ENCODE measurements at regions not wholly inside any gene's neighbourhood (a gene's known extent, or its start where the extent isn't known, plus 50 kb on each side); places are given as distances from the start of the nearest gene placed in this dataset.

GRCh38 chr9:86773422-86773945 is 173.8 kb downstream of the GAS1 start:
- no peaks in the 10 kb centered on the region for H3K79me2 ChIP-seq (ENCODE audit: insufficient read depth, low read length)
- H3K4me3 ChIP-seq (ENCODE audit: low read depth, low read length, poor library complexity, severe bottlenecking): no peak overlapping the region
- no peaks in the 10 kb centered on the region for H3K27me3 ChIP-seq (ENCODE audit: insufficient read depth, low read length)
- H3K36me3 ChIP-seq (ENCODE audit: insufficient read depth, low read length): no peaks in the 10 kb centered on the region
- H3K27ac ChIP-seq (ENCODE audit: low read depth, low read length, poor library complexity, severe bottlenecking): no peak overlapping the region
- no peaks in the 10 kb centered on the region for H3K4me1 ChIP-seq (ENCODE audit: insufficient read depth, low read length, severe bottlenecking)
- H3K9me2 ChIP-seq (ENCODE audit: low read depth, low read length): no peaks in the 10 kb centered on the region
- H3K9me3 ChIP-seq (ENCODE audit: low read length): no peaks in the 10 kb centered on the region
- no peaks in the 10 kb centered on the region for H3F3A ChIP-seq (ENCODE audit: insufficient read depth, low read length)
- H2AFZ ChIP-seq (ENCODE audit: low read length): no peak overlapping the region
- no peak overlapping the region for H3K4me2 ChIP-seq (ENCODE audit: low read length)
- no peaks in the 10 kb centered on the region for H4K20me1 ChIP-seq (ENCODE audit: insufficient read depth, low read length)
- TF ChIP-seq CTCF (IDR thresholded peaks at IDR 0.05; ENCODE audit: low read length) (no peak), EZH2 (IDR thresholded peaks at IDR 0.05; ENCODE audit: borderline replicate concordance, low read length) (no peak)
- H3K9ac ChIP-seq (ENCODE audit: low read length): no peak overlapping the region

GRCh38 chr9:86772635-86772993 is 174.7 kb downstream of the GAS1 start:
- Histone ChIP-seq H3K4me2 (ENCODE audit: low read length) (no peak overlapping the region), H3K4me3 (ENCODE audit: low read depth, low read length, poor library complexity, severe bottlenecking) (no peak overlapping the region), H3K36me3 (ENCODE audit: insufficient read depth, low read length) (no peaks in the 10 kb centered on the region), H3K27ac (ENCODE audit: low read depth, low read length, poor library complexity, severe bottlenecking) (no peak overlapping the region), H3F3A (ENCODE audit: insufficient read depth, low read length) (no peaks in the 10 kb centered on the region), H4K20me1 (ENCODE audit: insufficient read depth, low read length) (no peaks in the 10 kb centered on the region), H3K4me1 (ENCODE audit: insufficient read depth, low read length, severe bottlenecking) (no peaks in the 10 kb centered on the region), H3K9ac (ENCODE audit: low read length) (no peak overlapping the region), H3K27me3 (ENCODE audit: insufficient read depth, low read length) (no peaks in the 10 kb centered on the region), H2AFZ (ENCODE audit: low read length) (no peak overlapping the region), H3K79me2 (ENCODE audit: insufficient read depth, low read length) (no peaks in the 10 kb centered on the region), H3K9me2 (ENCODE audit: low read depth, low read length) (no peaks in the 10 kb centered on the region), H3K9me3 (ENCODE audit: low read length) (no peaks in the 10 kb centered on the region)
- TF ChIP-seq CTCF (IDR thresholded peaks at IDR 0.05; ENCODE audit: low read length): no peak
- TF ChIP-seq EZH2 (IDR thresholded peaks at IDR 0.05; ENCODE audit: borderline replicate concordance, low read length): no peak

DNA sequence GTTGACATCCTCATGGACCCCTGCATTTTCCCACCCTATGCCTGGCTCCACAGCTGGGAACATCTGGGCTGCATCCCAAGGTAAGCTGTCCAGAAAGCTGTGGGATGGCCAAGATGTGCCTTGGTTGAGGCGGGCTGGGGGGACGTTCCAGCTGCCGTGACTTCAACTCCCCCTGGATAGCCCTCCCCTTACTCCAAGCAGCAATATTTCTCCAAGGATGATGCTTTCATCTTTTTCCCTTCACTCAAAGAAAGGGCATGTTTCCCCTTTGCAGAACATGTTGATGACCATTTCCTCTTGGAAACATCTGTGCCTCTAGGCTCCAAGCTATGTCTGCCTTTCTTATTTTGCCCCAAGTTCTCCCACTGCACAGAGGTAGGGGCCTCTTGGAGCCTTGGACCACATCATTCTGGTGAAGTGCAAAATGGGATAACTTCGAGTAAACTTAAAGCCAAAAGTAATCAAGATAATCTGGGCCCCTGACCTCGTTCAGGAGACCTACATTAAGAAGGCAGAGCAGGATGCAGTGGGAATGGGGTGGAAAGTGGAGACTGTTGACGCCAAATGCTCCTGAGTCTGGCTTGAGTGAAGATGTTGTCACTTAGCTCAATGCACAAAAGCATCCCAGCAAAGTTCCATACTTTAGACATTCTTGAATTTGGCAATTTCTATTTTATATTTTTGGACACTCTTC is 175.2 kb downstream of the GAS1 start:
- Histone ChIP-seq H3K79me2 (ENCODE audit: insufficient read depth, low read length) (no peaks in the 10 kb centered on the region), H3K4me3 (ENCODE audit: low read depth, low read length, poor library complexity, severe bottlenecking) (no peak overlapping the region), H3K9ac (ENCODE audit: low read length) (no peak overlapping the region), H3K27ac (ENCODE audit: low read depth, low read length, poor library complexity, severe bottlenecking) (no peak overlapping the region), H3K36me3 (ENCODE audit: insufficient read depth, low read length) (no peaks in the 10 kb centered on the region), H2AFZ (ENCODE audit: low read length) (no peak overlapping the region), H3K9me2 (ENCODE audit: low read depth, low read length) (no peaks in the 10 kb centered on the region), H3K4me2 (ENCODE audit: low read length) (no peak overlapping the region), H3F3A (ENCODE audit: insufficient read depth, low read length) (no peaks in the 10 kb centered on the region), H4K20me1 (ENCODE audit: insufficient read depth, low read length) (no peaks in the 10 kb centered on the region), H3K4me1 (ENCODE audit: insufficient read depth, low read length, severe bottlenecking) (no peaks in the 10 kb centered on the region), H3K9me3 (ENCODE audit: low read length) (no peaks in the 10 kb centered on the region), H3K27me3 (ENCODE audit: insufficient read depth, low read length) (no peaks in the 10 kb centered on the region)
- no peak for TF ChIP-seq EZH2 (IDR thresholded peaks at IDR 0.05; ENCODE audit: borderline replicate concordance, low read length)

DNA sequence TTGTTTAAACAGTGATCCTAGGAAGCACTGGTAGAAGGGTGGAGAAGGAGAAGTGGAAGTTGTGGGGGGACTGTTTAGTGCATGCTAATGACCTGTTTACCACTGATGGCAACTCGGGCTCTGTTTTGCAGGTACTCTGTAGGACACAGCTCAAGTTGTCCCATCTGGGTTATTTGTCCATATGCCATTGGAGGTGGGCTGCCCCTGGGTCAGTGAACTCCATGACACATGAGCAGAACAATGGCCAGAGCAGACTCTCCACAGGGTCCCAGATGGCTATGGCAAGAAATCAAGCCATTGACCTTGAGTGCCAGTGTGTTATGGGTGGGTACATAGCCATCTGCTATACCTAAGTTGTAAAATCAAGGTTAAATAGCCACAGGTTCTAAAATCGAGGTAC is 175.9 kb downstream of the GAS1 start:
- Histone ChIP-seq H3K79me2 (ENCODE audit: insufficient read depth, low read length) (no peaks in the 10 kb centered on the region), H4K20me1 (ENCODE audit: insufficient read depth, low read length) (no peaks in the 10 kb centered on the region), H3K4me2 (ENCODE audit: low read length) (no peak overlapping the region), H3F3A (ENCODE audit: insufficient read depth, low read length) (no peaks in the 10 kb centered on the region), H3K9me3 (ENCODE audit: low read length) (no peaks in the 10 kb centered on the region), H3K36me3 (ENCODE audit: insufficient read depth, low read length) (no peaks in the 10 kb centered on the region), H3K27me3 (ENCODE audit: insufficient read depth, low read length) (no peaks in the 10 kb centered on the region), H2AFZ (ENCODE audit: low read length) (no peak overlapping the region), H3K4me3 (ENCODE audit: low read depth, low read length, poor library complexity, severe bottlenecking) (no peak overlapping the region), H3K27ac (ENCODE audit: low read depth, low read length, poor library complexity, severe bottlenecking) (no peak overlapping the region), H3K4me1 (ENCODE audit: insufficient read depth, low read length, severe bottlenecking) (no peaks in the 10 kb centered on the region), H3K9ac (ENCODE audit: low read length) (no peak overlapping the region), H3K9me2 (ENCODE audit: low read depth, low read length) (no peaks in the 10 kb centered on the region)
- TF ChIP-seq CTCF (IDR thresholded peaks at IDR 0.05; ENCODE audit: low read length) (no peak), EZH2 (IDR thresholded peaks at IDR 0.05; ENCODE audit: borderline replicate concordance, low read length) (no peak)

Data from OCI-LY1 (cell line).